HEK293T (cell line): ENCODE measurements at regions not wholly inside any gene's neighbourhood (a gene's known extent, or its start where the extent isn't known, plus 50 kb on each side); places are given as distances from the start of the nearest gene placed in this dataset.

ENCODE experiments used
- CTCF ChIA-PET: fragments of 350-600 bp; formaldehyde crosslinking; extraction: SDS; loops from one replicate; lab custom pipeline; 2021; ENCODE audit warnings: antibody characterized with exemption, inconsistent platforms; lab: Yijun Ruan, JAX
- POLR2A ChIA-PET: fragments of 350-600 bp; formaldehyde crosslinking; extraction: SDS; loops from one replicate; lab custom pipeline; 2020; ENCODE audit warnings: antibody characterized with exemption, inconsistent platforms; lab: Yijun Ruan, JAX
- DNase-seq: peaks from one replicate; pipeline ENCODE4 v3.0.0; 2012; ENCODE audit warnings: mixed read lengths; ENCODE audit errors: extremely low spot score
- ARNT ChIP-seq: fragments of 450-650 bp; IDR thresholded peaks from 2 replicates; pipeline ENCODE4 v1.6.1; 2017; ENCODE audit warnings: mild to moderate bottlenecking
- BHLHE40 ChIP-seq: fragments of 450-650 bp; IDR thresholded peaks from 2 replicates; pipeline ENCODE4 v1.6.1; 2016; ENCODE audit warnings: mild to moderate bottlenecking, moderate library complexity, borderline replicate concordance
- CTBP1 ChIP-seq: fragments of 450-650 bp; IDR thresholded peaks from 2 replicates; pipeline ENCODE4 v1.6.1; 2016; ENCODE audit warnings: borderline replicate concordance
- ELF4 ChIP-seq: fragments of 450-650 bp; IDR thresholded peaks from 2 replicates; pipeline ENCODE4 v1.6.1; 2017; ENCODE audit warnings: antibody characterized with exemption
- FOXA1 ChIP-seq: fragments of 450-650 bp; IDR thresholded peaks from 2 replicates; pipeline ENCODE4 v1.6.1; 2016; ENCODE audit warnings: mild to moderate bottlenecking
- FOXK2 ChIP-seq: fragments of 450-650 bp; IDR thresholded peaks from 2 replicates; pipeline ENCODE4 v1.6.1; 2016; ENCODE audit warnings: mild to moderate bottlenecking
- FOXM1 ChIP-seq: fragments of 450-650 bp; IDR thresholded peaks from 2 replicates; pipeline ENCODE4 v1.6.1; 2017; ENCODE audit warnings: mild to moderate bottlenecking, borderline replicate concordance
- HDGF ChIP-seq: fragments of 450-650 bp; IDR thresholded peaks from 2 replicates; pipeline ENCODE4 v1.6.1; 2017; ENCODE audit warnings: antibody characterized with exemption, borderline replicate concordance
- L3MBTL2 ChIP-seq: fragments of 450-650 bp; conservative IDR thresholded peaks from 2 replicates; pipeline ENCODE4 v1.6.1; 2016; ENCODE audit warnings: mild to moderate bottlenecking
- LEF1 ChIP-seq: fragments of 450-650 bp; IDR thresholded peaks from 2 replicates; pipeline ENCODE4 v1.6.1; 2017; ENCODE audit warnings: mild to moderate bottlenecking, borderline replicate concordance
- NFRKB ChIP-seq: fragments of 450-650 bp; IDR thresholded peaks from 2 replicates; pipeline ENCODE4 v1.6.1; 2016; ENCODE audit warnings: mild to moderate bottlenecking, moderate library complexity
- PKNOX1 ChIP-seq: fragments of 450-650 bp; IDR thresholded peaks from 2 replicates; pipeline ENCODE4 v1.6.1; 2016
- SP1 ChIP-seq: fragments of 450-650 bp; IDR thresholded peaks from 2 replicates; pipeline ENCODE4 v1.6.1; 2017
- SUZ12 ChIP-seq: fragments of 450-650 bp; IDR thresholded peaks from 2 replicates; pipeline ENCODE4 v1.6.1; 2016; ENCODE audit warnings: mild to moderate bottlenecking
- TARDBP ChIP-seq: fragments of 450-650 bp; IDR thresholded peaks from 2 replicates; pipeline ENCODE4 v1.6.1; 2016
- ZNF384 ChIP-seq: fragments of 450-650 bp; IDR thresholded peaks from 2 replicates; pipeline ENCODE4 v1.6.1; 2016

GRCh38 chr1:187275985-187276575 is 447.3 kb downstream of the PLA2G4A start:
- no peak for DNase-seq
- TF ChIP-seq L3MBTL2 (no peak), ZNF384 (no peak), ARNT (no peak), HDGF (no peak), NFRKB (no peak), FOXM1 (no peak), SUZ12 (no peak), SP1 (no peak), PKNOX1 (no peak), CTBP1 (no peak), FOXK2 (no peak), ELF4 (no peak), BHLHE40 (no peak), LEF1 (no peak), TARDBP (no peak), FOXA1 (no peak)
- CTCF ChIA-PET = no interaction called here
- POLR2A ChIA-PET = no interaction called here

- no peak for TF ChIP-seq LEF1
- TF ChIP-seq ARNT = no peak
- TF ChIP-seq FOXM1 = no peak
- TF ChIP-seq L3MBTL2 = no peak
- no peak for TF ChIP-seq NFRKB
- TF ChIP-seq HDGF = no peak
- TF ChIP-seq CTBP1 = no peak
- no peak for TF ChIP-seq BHLHE40
- no peak for TF ChIP-seq ZNF384
- TF ChIP-seq SUZ12 = no peak
- no peak for DNase-seq
- ChIA-PET CTCF (no interaction called here), POLR2A (no interaction called here)
Measured at GRCh38 chr1:187276677-187277076, 447.9 kb downstream of the PLA2G4A start.

GRCh38 chr1:187280031-187280430 is 451.3 kb downstream of the PLA2G4A start:
- POLR2A ChIA-PET = no interaction called here
- TF ChIP-seq SP1 = no peak
- no peak for TF ChIP-seq BHLHE40
- no peak for TF ChIP-seq FOXA1
- TF ChIP-seq FOXM1 = no peak
- TF ChIP-seq SUZ12 = no peak
- no peak for TF ChIP-seq NFRKB
- TF ChIP-seq ARNT = no peak
- no peak for DNase-seq
- CTCF ChIA-PET = no interaction called here

GRCh38 chr1:187281085-187281484 is 452.3 kb downstream of the PLA2G4A start:
- CTCF ChIA-PET = no interaction called here
- TF ChIP-seq FOXA1 (no peak), BHLHE40 (no peak), CTBP1 (no peak), ZNF384 (no peak), ELF4 (no peak), HDGF (no peak), SUZ12 (no peak), ARNT (no peak), LEF1 (no peak), FOXK2 (no peak), NFRKB (no peak), SP1 (no peak), FOXM1 (no peak), PKNOX1 (no peak), TARDBP (no peak), L3MBTL2 (no peak)

GRCh38 chr1:187283984-187284383 is 455.2 kb downstream of the PLA2G4A start:
- CTCF ChIA-PET = interaction anchor here (0.7 kb wide), 1 partner anchor 41 kb away, joined by 3 read pairs; no protein-coding TSS in a partner anchor
- DNase-seq = no peak
- POLR2A ChIA-PET = no interaction called here
- no peak for TF ChIP-seq TARDBP
- TF ChIP-seq SUZ12 = no peak
- no peak for TF ChIP-seq L3MBTL2
- no peak for TF ChIP-seq NFRKB
- no peak for TF ChIP-seq ARNT
- TF ChIP-seq FOXA1 = no peak
- TF ChIP-seq SP1 = no peak
- no peak for TF ChIP-seq LEF1
- no peak for TF ChIP-seq ELF4
- no peak for TF ChIP-seq FOXM1
- TF ChIP-seq HDGF = no peak
- TF ChIP-seq BHLHE40 = no peak
- no peak for TF ChIP-seq PKNOX1
- no peak for TF ChIP-seq ZNF384
- no peak for TF ChIP-seq FOXK2
- no peak for TF ChIP-seq CTBP1

More at GRCh38 chr1:187281085-187281484, 452.3 kb downstream of the PLA2G4A start:
- POLR2A ChIA-PET = no interaction called here
- DNase-seq = no peak

- DNase-seq = no peak
- POLR2A ChIA-PET = no interaction called here
- TF ChIP-seq ARNT = no peak
- TF ChIP-seq LEF1 = no peak
- TF ChIP-seq SP1 = no peak
- no peak for TF ChIP-seq BHLHE40
- no peak for TF ChIP-seq FOXK2
- no peak for TF ChIP-seq SUZ12
- TF ChIP-seq ELF4 = no peak
- no peak for TF ChIP-seq FOXM1
- TF ChIP-seq CTBP1 = no peak
- no peak for TF ChIP-seq TARDBP
- no peak for TF ChIP-seq FOXA1
- TF ChIP-seq L3MBTL2 = no peak
- TF ChIP-seq ZNF384 = no peak
- no peak for TF ChIP-seq HDGF
- no peak for TF ChIP-seq NFRKB
- no peak for TF ChIP-seq PKNOX1
- CTCF ChIA-PET = no interaction called here
Measured at GRCh38 chr1:187294421-187295201, 465.9 kb downstream of the PLA2G4A start.
